Suprapubic skin (tissue), 3 donors: ENCODE measurements at regions not wholly inside any gene's neighbourhood (a gene's known extent, or its start where the extent isn't known, plus 50 kb on each side); places are given as distances from the start of the nearest gene placed in this dataset.

Experiments used
- POLR2AphosphoS5 ChIP-seq, 3 donors: sonication (generic); formaldehyde crosslinking; IDR thresholded peaks; one replicate each; pipeline ENCODE4 v1.6.1; 2017; ENCODE audit warnings: antibody characterized with exemption in 3 of 3
- TF ChIP-seq, protein P1 (sequence below), 2 donors: fragments of 200-600 bp in 1 of 2; fragments of 450-650 bp in 1 of 2; sonication (generic) in 1 of 2; IDR thresholded peaks; one replicate each; pipeline ENCODE4 v1.5.1; 2016 to 2019; ENCODE audit warnings: antibody characterized with exemption in 2 of 2, mild to moderate bottlenecking in 1 of 2, moderate library complexity in 1 of 2

DNA sequence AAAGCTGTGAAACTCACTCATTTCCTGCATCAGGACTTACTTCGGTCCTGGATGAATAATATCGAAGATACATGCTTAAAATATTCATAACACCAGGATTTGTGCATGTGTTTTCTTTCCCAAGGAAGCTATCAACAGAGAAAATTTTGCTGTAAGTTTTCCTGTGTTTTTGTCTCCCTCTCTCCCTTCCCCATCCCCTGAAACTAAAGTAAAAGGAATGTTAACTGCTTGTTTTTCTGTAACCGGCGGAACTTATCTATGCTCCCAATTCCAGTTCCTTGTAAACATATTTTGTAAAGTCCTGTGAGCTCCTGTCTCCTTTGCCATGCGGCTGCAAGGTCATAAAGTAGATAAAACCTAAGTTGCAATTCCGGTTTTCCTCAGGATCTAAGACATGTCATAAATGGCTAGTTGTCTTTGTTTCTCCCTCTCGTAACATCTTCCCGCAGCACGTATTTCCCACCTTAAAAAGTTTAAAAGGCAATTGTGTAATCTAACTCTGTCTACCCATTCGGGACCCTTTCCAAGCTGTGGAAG, 79.0 kb upstream of the POM121L12 start:
- no peak for TF ChIP-seq POLR2AphosphoS5 (IDR thresholded peaks at IDR 0.05)
- TF ChIP-seq, protein P1, sequence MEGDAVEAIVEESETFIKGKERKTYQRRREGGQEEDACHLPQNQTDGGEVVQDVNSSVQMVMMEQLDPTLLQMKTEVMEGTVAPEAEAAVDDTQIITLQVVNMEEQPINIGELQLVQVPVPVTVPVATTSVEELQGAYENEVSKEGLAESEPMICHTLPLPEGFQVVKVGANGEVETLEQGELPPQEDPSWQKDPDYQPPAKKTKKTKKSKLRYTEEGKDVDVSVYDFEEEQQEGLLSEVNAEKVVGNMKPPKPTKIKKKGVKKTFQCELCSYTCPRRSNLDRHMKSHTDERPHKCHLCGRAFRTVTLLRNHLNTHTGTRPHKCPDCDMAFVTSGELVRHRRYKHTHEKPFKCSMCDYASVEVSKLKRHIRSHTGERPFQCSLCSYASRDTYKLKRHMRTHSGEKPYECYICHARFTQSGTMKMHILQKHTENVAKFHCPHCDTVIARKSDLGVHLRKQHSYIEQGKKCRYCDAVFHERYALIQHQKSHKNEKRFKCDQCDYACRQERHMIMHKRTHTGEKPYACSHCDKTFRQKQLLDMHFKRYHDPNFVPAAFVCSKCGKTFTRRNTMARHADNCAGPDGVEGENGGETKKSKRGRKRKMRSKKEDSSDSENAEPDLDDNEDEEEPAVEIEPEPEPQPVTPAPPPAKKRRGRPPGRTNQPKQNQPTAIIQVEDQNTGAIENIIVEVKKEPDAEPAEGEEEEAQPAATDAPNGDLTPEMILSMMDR (IDR thresholded peaks at IDR 0.05): no peak
